ENCODE measurements at regions not wholly inside any gene's neighbourhood (a gene's known extent, or its start where the extent isn't known, plus 50 kb on each side); places are given as distances from the start of the nearest gene placed in this dataset.

GRCh38 chrX:65610481-65610880 is 57.0 kb upstream of the MSN start:
- DNase-seq, result no peak
- intact Hi-C loops (cut with DNase I; ENCODE audit: low total_unique reads), result no loop called here
- no peaks in the 10 kb centered on the region for H3K4me1 ChIP-seq
- H3K36me3 ChIP-seq, result no peaks in the 10 kb centered on the region
- no peak for TF ChIP-seq CTCF (IDR thresholded peaks at IDR 0.05)
- no peak overlapping the region for H3K4me3 ChIP-seq
- no peaks in the 10 kb centered on the region for H3K9me3 ChIP-seq
- H3K27me3 ChIP-seq, result no peaks in the 10 kb centered on the region
- H3K27ac ChIP-seq, result no peak overlapping the region

- Histone ChIP-seq H3K9me3 (no peaks in the 10 kb centered on the region), H3K27ac (no peak overlapping the region), H3K36me3 (no peaks in the 10 kb centered on the region), H3K27me3 (no peaks in the 10 kb centered on the region), H3K4me3 (no peak overlapping the region), H3K4me1 (no peaks in the 10 kb centered on the region)
- no peak for DNase-seq
- TF ChIP-seq CTCF (IDR thresholded peaks at IDR 0.05), result no peak
- intact Hi-C loops (cut with DNase I; ENCODE audit: low total_unique reads), result no loop called here
These were observed 57.4 kb upstream of the MSN start for GRCh38 chrX:65610040-65610439.

GRCh38 chrX:65609237-65609636 is 58.2 kb upstream of the MSN start:
- Histone ChIP-seq H3K27ac (no peak overlapping the region), H3K9me3 (no peaks in the 10 kb centered on the region), H3K27me3 (no peaks in the 10 kb centered on the region), H3K36me3 (no peaks in the 10 kb centered on the region), H3K4me3 (no peak overlapping the region), H3K4me1 (no peaks in the 10 kb centered on the region)
- no peak for DNase-seq
- TF ChIP-seq CTCF (IDR thresholded peaks at IDR 0.05), result no peak
- intact Hi-C loops (cut with DNase I; ENCODE audit: low total_unique reads), result no loop called here

GRCh38 chrX:65608026-65608425 is 59.4 kb upstream of the MSN start:
- H3K9me3 ChIP-seq, result no peaks in the 10 kb centered on the region
- H3K4me1 ChIP-seq, result no peaks in the 10 kb centered on the region
- H3K27ac ChIP-seq, result no peak overlapping the region
- no peak for TF ChIP-seq CTCF (IDR thresholded peaks at IDR 0.05)
- H3K4me3 ChIP-seq, result no peak overlapping the region
- H3K36me3 ChIP-seq, result no peaks in the 10 kb centered on the region
- no peaks in the 10 kb centered on the region for H3K27me3 ChIP-seq
- intact Hi-C loops (cut with DNase I; ENCODE audit: low total_unique reads), result no loop called here
- no peak for DNase-seq

GRCh38 chrX:65607070-65607742 is 60.2 kb upstream of the MSN start:
- H3K4me3 ChIP-seq, result no peak overlapping the region
- DNase-seq, result no peak
- no peaks in the 10 kb centered on the region for H3K36me3 ChIP-seq
- peaks cover 0 to 7% (median 3%) of the 10 kb centered on the region in 4 donors for H3K4me1 ChIP-seq
- no peaks in the 10 kb centered on the region for H3K27me3 ChIP-seq
- H3K9me3 ChIP-seq, result no peaks in the 10 kb centered on the region
- no peak overlapping the region for H3K27ac ChIP-seq
- intact Hi-C loops (cut with DNase I; ENCODE audit: low total_unique reads), result no loop called here
- TF ChIP-seq CTCF (IDR thresholded peaks at IDR 0.05), result no peak

- H3K36me3 ChIP-seq, result no peaks in the 10 kb centered on the region
- H3K4me1 ChIP-seq, result peaks cover 0 to 49% (median 25%) of the 10 kb centered on the region in 4 donors
- no peaks in the 10 kb centered on the region for H3K27me3 ChIP-seq
- H3K9me3 ChIP-seq, result no peaks in the 10 kb centered on the region
- DNase-seq, result no peak
- no peak for TF ChIP-seq CTCF (IDR thresholded peaks at IDR 0.05)
- no peak overlapping the region for H3K4me3 ChIP-seq
- H3K27ac ChIP-seq, result peak overlapping the region; percentile 87 to 92
- intact Hi-C loops (cut with DNase I; ENCODE audit: low total_unique reads), result no loop called here
These were observed 65.3 kb upstream of the MSN start for GRCh38 chrX:65602221-65602560.
